Stomach smooth muscle (tissue), 2 donors: ENCODE measurements at regions not wholly inside any gene's neighbourhood (a gene's known extent, or its start where the extent isn't known, plus 50 kb on each side); places are given as distances from the start of the nearest gene placed in this dataset.

ENCODE experiments used
- H3K27ac ChIP-seq: one replicate; pipeline ENCODE4 v1.7.0; 2013; ENCODE audit warnings: mild to moderate bottlenecking, low read length, inconsistent platforms
- H3K27me3 ChIP-seq, 2 donors: one replicate each; pipeline ENCODE4 v1.7.0; 2013; ENCODE audit warnings: low read length in 2 of 2; ENCODE audit not compliant: insufficient read depth in 2 of 2, control insufficient read depth in 1 of 2
- H3K36me3 ChIP-seq, 2 donors: one replicate each; pipeline ENCODE4 v1.7.0; 2013; ENCODE audit warnings: low read length in 2 of 2; ENCODE audit not compliant: control insufficient read depth in 2 of 2, insufficient read depth in 2 of 2
- H3K4me1 ChIP-seq: one replicate; pipeline ENCODE4 v1.7.0; 2013; ENCODE audit warnings: low read length; ENCODE audit not compliant: control insufficient read depth, insufficient read depth
- H3K4me3 ChIP-seq, 2 donors: one replicate each; pipeline ENCODE4 v1.7.0; 2013; ENCODE audit warnings: low read length in 2 of 2
- H3K9ac ChIP-seq, 2 donors: one replicate each; pipeline ENCODE4 v1.7.0; 2013; ENCODE audit warnings: low read length in 2 of 2, mild to moderate bottlenecking in 1 of 2
- H3K9me3 ChIP-seq, 2 donors: one replicate each; pipeline ENCODE4 v1.7.0; 2013; ENCODE audit warnings: low read length in 2 of 2; ENCODE audit not compliant: control insufficient read depth in 2 of 2
- donor health status: healthy.
- donor health status: Pancreatic carcinoma.

GRCh38 chr16:86800894-86801293 is 222.5 kb downstream of the FOXL1 start:
- H3K9ac ChIP-seq = no peak overlapping the region
- H3K36me3 ChIP-seq = no peaks in the 10 kb centered on the region
- peaks cover 2 to 4% of the 10 kb centered on the region in 2 donors for H3K9me3 ChIP-seq
- no peaks in the 10 kb centered on the region for H3K4me1 ChIP-seq
- peaks cover 20 to 29% of the 10 kb centered on the region in 2 donors for H3K27me3 ChIP-seq
- no peak overlapping the region for H3K27ac ChIP-seq
- H3K4me3 ChIP-seq = no peak overlapping the region

- peaks cover 2 to 4% of the 10 kb centered on the region in 2 donors for H3K9me3 ChIP-seq
- no peaks in the 10 kb centered on the region for H3K36me3 ChIP-seq
- H3K27me3 ChIP-seq = peaks cover 26 to 40% of the 10 kb centered on the region in 2 donors
- no peak overlapping the region for H3K9ac ChIP-seq
- no peak overlapping the region for H3K4me3 ChIP-seq
- H3K4me1 ChIP-seq = no peaks in the 10 kb centered on the region
- H3K27ac ChIP-seq = no peak overlapping the region
Observed at GRCh38 chr16:86802013-86802412, 223.7 kb downstream of the FOXL1 start.

GRCh38 chr16:86805188-86805587 is 226.8 kb downstream of the FOXL1 start:
- no peaks in the 10 kb centered on the region for H3K4me1 ChIP-seq
- H3K36me3 ChIP-seq = no peaks in the 10 kb centered on the region
- H3K27ac ChIP-seq = no peak overlapping the region
- H3K9ac ChIP-seq = no peak overlapping the region
- no peak overlapping the region for H3K4me3 ChIP-seq
- H3K27me3 ChIP-seq = peaks cover 30 to 45% of the 10 kb centered on the region in 2 donors
- H3K9me3 ChIP-seq = peaks cover 2 to 4% of the 10 kb centered on the region in 2 donors

- H3K27me3 ChIP-seq = peaks cover 22 to 47% of the 10 kb centered on the region in 2 donors
- no peak overlapping the region for H3K9ac ChIP-seq
- no peaks in the 10 kb centered on the region for H3K36me3 ChIP-seq
- no peak overlapping the region for H3K4me3 ChIP-seq
- H3K4me1 ChIP-seq = no peaks in the 10 kb centered on the region
- peaks cover 2 to 4% of the 10 kb centered on the region in 2 donors for H3K9me3 ChIP-seq
- H3K27ac ChIP-seq = no peak overlapping the region
Observed at GRCh38 chr16:86806181-86806837, 228.0 kb downstream of the FOXL1 start.

- Histone ChIP-seq H3K4me1 (no peaks in the 10 kb centered on the region), H3K36me3 (no peaks in the 10 kb centered on the region), H3K27ac (no peak overlapping the region), H3K9ac (no peak overlapping the region), H3K27me3 (peaks cover 16 to 47% of the 10 kb centered on the region in 2 donors), H3K9me3 (peaks cover 2 to 4% of the 10 kb centered on the region in 2 donors), H3K4me3 (no peak overlapping the region)
Observed at GRCh38 chr16:86806838-86807351, 228.5 kb downstream of the FOXL1 start.

- H3K9me3 ChIP-seq = no peaks in the 10 kb centered on the region
- no peaks in the 10 kb centered on the region for H3K36me3 ChIP-seq
- no peak overlapping the region for H3K4me3 ChIP-seq
- no peak overlapping the region for H3K9ac ChIP-seq
- no peak overlapping the region for H3K27ac ChIP-seq
- H3K4me1 ChIP-seq = no peaks in the 10 kb centered on the region
- H3K27me3 ChIP-seq = peaks cover 15 to 39% of the 10 kb centered on the region in 2 donors
Observed at GRCh38 chr16:86808863-86809444, 230.6 kb downstream of the FOXL1 start.

- no peaks in the 10 kb centered on the region for H3K4me1 ChIP-seq
- no peaks in the 10 kb centered on the region for H3K36me3 ChIP-seq
- no peaks in the 10 kb centered on the region for H3K9me3 ChIP-seq
- H3K27ac ChIP-seq = no peak overlapping the region
- no peak overlapping the region for H3K9ac ChIP-seq
- H3K4me3 ChIP-seq = no peak overlapping the region
- peaks cover 12 to 36% of the 10 kb centered on the region in 2 donors for H3K27me3 ChIP-seq
Observed at GRCh38 chr16:86809458-86809955, 231.2 kb downstream of the FOXL1 start.

GRCh38 chr16:86810062-86810461 is 231.7 kb downstream of the FOXL1 start:
- H3K4me3 ChIP-seq = no peak overlapping the region
- no peak overlapping the region for H3K9ac ChIP-seq
- H3K9me3 ChIP-seq = no peaks in the 10 kb centered on the region
- peaks cover 11 to 33% of the 10 kb centered on the region in 2 donors for H3K27me3 ChIP-seq
- H3K4me1 ChIP-seq = no peaks in the 10 kb centered on the region
- no peak overlapping the region for H3K27ac ChIP-seq
- no peaks in the 10 kb centered on the region for H3K36me3 ChIP-seq

- Histone ChIP-seq H3K27ac (no peak overlapping the region), H3K4me1 (no peaks in the 10 kb centered on the region), H3K36me3 (no peaks in the 10 kb centered on the region), H3K9ac (no peak overlapping the region), H3K9me3 (no peaks in the 10 kb centered on the region), H3K27me3 (peaks cover under 1 to 16% of the 10 kb centered on the region in 2 donors), H3K4me3 (no peak overlapping the region)
Observed at GRCh38 chr16:86812363-86812970, 234.1 kb downstream of the FOXL1 start.

GRCh38 chr16:86814256-86814655 is 235.9 kb downstream of the FOXL1 start:
- H3K27ac ChIP-seq = no peak overlapping the region
- H3K4me3 ChIP-seq = no peak overlapping the region
- H3K9ac ChIP-seq = no peak overlapping the region
- no peaks in the 10 kb centered on the region for H3K36me3 ChIP-seq
- no peaks in the 10 kb centered on the region for H3K9me3 ChIP-seq
- H3K27me3 ChIP-seq = peaks cover 8 to 14% of the 10 kb centered on the region in 2 donors
- H3K4me1 ChIP-seq = no peaks in the 10 kb centered on the region
